ENCODE measurements at regions not wholly inside any gene's neighbourhood (a gene's known extent, or its start where the extent isn't known, plus 50 kb on each side); places are given as distances from the start of the nearest gene placed in this dataset.
"Not testable (repeated sequence)": the region's sequence is repeated elsewhere in the genome, so short reads cannot be mapped to it uniquely, and the experiment has no call there.

DNA sequence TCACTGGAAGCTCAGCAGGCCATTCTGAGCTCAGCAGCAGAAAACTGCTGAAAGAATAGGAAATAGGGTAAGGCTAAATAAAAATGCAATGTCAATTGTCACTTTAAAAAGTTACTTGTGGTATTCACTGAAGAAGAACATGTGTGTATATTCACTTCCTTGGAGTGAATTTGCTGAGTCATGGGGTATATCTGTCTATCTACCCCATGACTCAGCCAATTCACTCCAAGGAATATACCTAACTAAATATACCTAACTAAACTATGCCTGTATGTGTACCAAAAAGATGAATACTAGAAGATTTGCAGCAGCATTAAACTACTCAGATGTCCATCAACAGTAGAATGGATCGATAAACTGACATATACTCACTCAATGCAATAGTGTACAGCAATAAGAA, 69.5 kb upstream of the KCNAB1 start:
- no peak for DNase-seq

DNA sequence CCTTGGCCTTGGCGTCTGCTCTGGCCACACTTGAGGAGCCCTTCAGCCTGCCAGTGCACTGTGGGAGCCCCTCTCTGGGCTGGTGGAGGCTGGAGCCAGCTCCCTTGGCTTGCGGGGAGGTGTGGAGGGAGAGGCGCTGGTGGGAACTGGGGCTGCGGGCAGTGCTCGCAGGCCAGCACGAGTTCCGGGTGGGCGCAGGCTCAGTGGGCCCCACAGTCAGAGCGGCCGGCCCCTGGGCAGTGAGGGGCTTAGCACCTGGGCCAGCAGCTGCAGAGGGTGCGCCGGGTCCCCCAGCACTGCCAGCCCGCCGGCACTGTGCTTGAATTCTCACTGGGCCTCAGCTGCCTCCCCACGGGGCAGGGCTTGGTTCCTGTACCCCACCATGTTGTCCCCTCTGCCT, 68.7 kb upstream of the KCNAB1 start:
- DNase-seq, result no peak

DNA sequence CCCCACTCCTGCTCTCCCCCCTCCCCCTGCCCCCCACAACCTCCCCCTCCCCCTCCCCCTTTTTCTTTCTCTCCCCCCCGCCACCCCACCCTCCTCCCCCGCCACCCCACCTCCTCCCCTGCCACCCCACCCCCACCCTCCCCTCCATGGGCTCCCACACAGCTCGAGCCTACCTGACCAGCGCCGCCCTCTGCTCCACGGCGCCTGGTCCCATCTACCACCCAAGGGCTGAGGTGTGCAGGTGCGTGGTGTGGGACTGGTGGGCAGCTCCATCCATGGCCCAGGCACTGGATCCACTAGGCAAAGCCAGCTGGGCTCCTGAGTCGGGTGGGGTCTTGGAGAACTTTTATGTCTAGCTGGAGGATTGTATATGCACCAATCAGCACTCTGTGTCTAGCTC, 68.3 kb upstream of the KCNAB1 start:
- no peak for DNase-seq

DNA sequence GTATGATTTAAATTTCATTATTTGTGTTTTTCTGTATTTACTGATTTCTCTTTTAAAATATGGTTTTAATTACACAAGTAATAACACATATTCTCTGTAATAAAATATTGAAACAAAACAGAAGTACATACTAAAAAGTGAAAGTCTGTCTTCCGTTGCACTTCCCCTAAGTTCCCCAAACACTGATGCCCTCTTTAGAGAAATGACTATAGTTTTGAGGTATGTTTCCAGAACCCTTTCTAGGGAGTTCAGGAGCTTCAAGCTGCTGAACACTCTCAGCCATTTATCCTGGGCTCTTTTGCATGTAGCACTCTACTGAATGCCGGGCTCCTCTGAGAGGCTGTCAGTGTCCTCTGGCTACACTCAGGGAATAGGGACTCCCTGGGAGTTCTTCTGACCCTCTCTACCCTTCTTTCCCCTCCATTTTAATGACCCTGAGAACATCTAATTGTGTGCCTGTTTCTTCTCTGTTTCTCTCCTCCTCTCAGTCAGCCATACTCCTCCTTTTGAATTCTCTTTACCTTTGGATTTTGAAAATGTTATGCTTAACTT, 60.4 kb upstream of the KCNAB1 start:
- DNase-seq, result no peak

DNA sequence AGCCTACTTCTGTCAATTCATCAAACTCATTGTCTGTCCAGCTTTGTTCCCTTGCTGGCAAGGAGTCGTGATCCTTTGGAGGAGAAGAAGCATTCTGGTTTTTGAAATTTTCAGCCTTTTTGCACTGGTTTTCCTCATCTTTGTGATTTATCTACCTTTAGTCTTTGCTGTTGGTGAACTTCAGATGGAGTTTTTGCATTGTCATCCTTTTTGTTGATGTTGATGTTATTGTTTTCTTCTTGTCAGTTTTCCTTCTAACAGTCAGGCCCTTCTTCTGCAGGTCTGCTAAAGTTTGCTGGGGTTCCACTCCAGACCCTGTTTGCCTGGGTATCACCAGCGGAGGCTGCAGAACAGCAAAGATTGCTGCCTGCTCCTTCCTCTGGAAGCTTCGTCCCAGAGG, 52.2 kb upstream of the KCNAB1 start:
- DNase-seq, result not testable (repeated sequence)

DNA sequence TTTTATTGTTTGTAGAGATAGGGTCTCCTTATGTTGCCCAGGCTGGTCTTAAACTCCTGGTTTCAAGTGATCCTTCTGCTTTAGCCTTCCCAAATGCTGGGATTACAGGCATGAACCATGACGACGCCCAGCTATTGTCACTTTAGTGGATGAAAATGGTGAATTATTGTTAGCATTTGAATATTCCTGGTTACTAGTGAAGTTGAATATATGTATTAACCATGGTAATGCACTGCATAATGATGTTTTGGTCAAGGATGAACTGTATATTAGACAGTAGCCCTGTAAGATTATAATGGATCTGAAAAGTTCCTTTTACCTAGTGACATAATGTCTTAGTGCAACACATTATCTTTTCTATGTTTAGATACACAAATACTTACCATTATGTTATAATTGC, 50.4 kb upstream of the KCNAB1 start:
- no peak for DNase-seq
